ENCODE measurements at regions not wholly inside any gene's neighbourhood (a gene's known extent, or its start where the extent isn't known, plus 50 kb on each side); places are given as distances from the start of the nearest gene placed in this dataset.

DNA sequence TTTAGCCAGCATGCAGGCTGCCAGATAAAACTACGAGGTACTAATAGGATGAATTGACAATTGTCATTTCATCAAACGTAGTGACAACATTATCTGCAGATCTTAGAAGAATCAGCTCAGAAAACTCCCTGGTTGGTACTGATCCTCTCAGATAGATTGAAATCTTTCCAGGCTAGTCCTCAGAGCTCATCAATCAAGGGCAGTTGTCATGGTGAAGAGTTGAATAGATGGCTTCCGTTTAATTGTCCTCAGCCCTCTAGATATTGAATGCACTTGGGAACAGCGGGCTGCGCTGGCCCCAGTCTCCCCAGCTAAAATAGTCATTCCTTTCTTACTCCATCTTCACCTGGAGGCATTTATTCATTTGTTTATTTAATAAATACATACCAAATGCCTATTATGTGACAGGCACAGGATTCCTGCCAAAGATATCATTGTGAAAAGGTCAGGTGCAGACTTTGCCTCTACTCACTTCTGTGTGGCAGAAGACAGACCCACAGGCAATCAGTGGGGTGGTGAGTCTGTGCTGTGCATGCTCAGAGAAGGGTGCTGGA lies 1081.6 kb downstream of the TYW1 start:
- TF ChIP-seq, protein P1, sequence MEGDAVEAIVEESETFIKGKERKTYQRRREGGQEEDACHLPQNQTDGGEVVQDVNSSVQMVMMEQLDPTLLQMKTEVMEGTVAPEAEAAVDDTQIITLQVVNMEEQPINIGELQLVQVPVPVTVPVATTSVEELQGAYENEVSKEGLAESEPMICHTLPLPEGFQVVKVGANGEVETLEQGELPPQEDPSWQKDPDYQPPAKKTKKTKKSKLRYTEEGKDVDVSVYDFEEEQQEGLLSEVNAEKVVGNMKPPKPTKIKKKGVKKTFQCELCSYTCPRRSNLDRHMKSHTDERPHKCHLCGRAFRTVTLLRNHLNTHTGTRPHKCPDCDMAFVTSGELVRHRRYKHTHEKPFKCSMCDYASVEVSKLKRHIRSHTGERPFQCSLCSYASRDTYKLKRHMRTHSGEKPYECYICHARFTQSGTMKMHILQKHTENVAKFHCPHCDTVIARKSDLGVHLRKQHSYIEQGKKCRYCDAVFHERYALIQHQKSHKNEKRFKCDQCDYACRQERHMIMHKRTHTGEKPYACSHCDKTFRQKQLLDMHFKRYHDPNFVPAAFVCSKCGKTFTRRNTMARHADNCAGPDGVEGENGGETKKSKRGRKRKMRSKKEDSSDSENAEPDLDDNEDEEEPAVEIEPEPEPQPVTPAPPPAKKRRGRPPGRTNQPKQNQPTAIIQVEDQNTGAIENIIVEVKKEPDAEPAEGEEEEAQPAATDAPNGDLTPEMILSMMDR (IDR thresholded peaks at IDR 0.05) = no peak
- no peak for TF ChIP-seq POLR2A (IDR thresholded peaks at IDR 0.05)

Data from ovary (tissue), 3 donors.